IPS-NIHi7 (cell line): ENCODE measurements at regions not wholly inside any gene's neighbourhood (a gene's known extent, or its start where the extent isn't known, plus 50 kb on each side); places are given as distances from the start of the nearest gene placed in this dataset.
"Not testable (repeated sequence)": the region's sequence is repeated elsewhere in the genome, so short reads cannot be mapped to it uniquely, and the experiment has no call there.

Source experiments
- DNase-seq: peaks from one replicate; pipeline ENCODE4 v3.0.0; 2012; ENCODE audit warnings: mixed read lengths; ENCODE audit errors: extremely low spot score

DNA sequence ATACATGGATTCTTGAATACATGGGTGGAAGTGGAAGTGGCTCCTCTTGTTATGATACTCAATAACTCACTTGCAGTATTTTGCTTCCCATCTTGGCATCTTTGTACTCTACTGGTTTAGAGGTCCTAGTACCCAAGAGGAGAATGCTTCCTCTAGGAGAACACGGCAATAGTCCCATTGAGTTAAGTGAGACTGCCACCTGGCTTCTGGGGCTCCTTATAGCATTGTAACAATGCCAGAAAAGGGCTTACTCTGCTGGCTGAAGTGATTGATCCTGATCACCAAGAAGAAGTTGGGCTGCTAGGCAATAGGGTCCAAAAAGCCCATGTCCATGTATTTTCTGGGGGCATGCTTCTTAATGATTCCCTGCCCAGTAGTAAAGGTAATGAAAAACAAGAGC, 627.6 kb upstream of the SGCD start:
- peak; percentile 31 for DNase-seq

DNA sequence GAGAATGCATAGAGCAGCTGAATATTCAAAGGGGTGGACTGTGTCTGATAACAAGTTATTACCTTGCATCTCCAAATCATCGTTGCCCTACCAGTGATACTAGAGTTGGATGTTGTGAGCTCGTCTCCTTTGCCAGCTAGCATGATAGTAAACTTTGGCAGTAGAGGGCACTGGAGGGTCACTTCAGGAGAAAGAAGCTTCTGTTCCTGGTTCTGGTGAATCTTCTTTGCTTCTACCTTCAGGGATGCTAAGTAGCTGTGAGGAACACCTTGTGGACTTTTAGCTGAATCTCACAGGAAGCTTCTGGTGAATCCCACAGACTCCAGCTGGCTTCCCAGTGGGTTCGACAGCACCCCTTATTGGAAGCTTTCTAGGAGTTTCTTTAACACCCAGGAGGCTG, 626.6 kb upstream of the SGCD start:
- peak; percentile 30 for DNase-seq

DNA sequence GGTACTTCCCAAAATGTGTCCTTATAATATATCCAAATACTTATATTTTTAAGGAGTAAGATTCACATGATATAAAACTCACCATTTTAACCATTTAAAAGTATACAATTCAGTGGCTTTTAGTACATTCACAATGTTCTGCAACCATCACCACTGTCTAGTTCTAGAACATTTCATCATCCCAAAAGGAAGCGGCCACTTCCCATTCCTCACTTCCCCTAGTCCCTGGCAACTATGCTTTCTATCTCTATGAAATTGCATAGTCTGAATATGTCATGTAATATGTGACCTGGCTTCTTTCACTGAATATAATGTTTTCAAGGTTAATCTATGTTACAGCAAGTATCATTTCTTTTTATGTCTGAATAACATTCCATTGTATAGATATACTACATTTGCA, 615.1 kb upstream of the SGCD start:
- DNase-seq = no peak

DNA sequence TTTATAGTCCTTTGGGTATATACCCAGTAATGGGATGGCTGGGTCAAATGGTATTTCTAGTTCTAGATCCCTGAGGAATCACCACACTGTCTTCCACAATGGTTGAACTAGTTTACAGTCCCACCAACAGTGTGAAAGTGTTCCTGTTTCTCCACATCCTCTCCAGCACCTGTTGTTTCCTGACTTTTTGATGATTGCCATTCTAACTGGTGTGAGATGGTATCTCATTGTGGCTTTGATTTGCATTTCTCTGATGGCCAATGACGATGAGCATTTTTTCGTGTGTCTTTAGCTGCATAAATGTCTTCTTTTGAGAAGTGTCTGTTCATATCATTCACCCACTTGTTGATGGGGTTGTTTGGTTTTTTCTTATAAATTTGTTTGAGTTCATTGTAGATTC, 612.5 kb upstream of the SGCD start:
- not testable (repeated sequence) for DNase-seq

DNA sequence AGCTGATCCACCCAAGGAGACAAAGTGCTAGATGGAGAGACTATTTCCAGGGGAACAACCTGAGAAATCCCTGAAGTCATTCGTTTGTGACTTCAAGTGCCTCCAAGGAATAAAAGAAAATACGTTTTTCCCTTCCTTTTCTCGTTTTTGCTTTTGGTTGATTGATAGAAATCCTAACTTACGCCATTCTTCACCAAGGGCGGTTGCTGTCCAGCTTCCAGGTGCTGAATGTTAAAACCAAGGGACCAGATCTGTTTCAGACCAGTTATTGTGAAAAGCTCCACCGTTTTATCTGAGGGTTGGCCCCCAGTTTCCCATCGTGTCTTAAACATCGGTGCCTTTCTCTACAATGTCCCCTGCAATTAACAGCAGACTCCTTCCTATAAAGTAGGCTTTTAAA, 600.7 kb upstream of the SGCD start:
- DNase-seq = peak; percentile 45

DNA sequence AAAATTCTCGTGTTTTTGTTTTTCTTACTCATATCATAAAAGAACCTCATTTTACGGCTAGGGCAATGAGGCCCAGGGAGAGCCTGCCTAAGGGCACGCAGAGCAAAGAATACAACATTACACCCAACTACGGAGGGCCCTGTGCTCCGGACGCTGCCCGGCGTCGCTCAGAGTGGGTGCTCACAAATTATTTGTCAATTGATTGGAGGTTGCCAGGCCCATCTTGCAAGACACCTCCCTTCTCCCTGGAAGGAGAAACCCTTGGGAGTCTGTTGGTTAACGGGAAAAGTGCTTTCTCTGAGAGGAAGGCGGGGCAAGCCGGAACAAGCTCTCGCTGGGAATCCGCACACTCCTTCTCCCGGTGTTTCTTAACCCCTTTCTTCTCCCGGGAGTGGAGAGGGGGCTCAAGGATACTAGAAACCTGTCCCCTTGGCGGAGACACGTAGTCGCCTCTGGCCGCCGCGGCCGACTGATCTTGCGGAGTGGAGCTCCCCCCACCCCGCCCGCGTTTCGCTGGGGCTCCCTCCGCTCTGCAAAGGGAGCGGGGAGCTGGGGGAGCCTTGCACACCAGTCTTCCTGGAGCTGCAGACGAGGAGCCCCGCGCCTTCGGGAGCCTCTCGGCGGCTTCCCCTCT, 599.3 kb upstream of the SGCD start:
- DNase-seq = peak; percentile 30

DNA sequence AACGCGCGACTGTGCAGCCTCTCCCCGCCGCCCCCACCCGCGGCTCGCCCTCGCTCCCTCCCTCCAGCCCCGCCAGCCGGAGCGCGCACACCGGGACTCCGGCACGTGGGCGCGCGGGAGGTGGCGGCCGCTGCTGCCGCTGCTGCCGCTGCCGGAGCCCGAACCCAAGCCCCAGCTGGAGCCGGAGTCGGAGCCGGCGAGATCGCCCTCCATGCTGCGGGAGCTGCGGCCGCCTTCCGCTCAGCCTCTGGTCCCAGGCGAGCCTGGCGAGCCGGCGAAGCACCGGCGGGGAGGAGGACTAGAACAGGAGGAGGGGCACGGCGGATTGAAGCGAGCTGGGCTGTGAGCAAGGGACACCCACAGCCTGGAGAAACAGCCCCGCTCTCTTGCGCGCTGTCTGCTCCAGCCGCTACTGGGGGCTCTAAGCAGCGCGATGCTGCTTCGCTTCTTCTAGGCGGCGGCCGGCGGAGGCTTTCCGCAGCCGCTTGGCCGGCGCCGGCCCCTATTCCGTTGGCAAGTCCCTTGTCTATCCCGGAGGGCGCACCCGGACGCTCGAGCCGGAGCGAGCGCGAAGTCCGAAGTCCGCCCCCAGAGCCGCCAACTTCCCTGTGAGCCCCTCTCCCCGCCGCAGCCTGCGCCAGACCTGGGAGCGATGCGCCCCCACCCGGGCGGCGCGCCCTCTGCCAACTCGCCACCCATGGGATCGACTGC, 598.7 kb upstream of the SGCD start:
- peak; percentile 67 for DNase-seq

DNA sequence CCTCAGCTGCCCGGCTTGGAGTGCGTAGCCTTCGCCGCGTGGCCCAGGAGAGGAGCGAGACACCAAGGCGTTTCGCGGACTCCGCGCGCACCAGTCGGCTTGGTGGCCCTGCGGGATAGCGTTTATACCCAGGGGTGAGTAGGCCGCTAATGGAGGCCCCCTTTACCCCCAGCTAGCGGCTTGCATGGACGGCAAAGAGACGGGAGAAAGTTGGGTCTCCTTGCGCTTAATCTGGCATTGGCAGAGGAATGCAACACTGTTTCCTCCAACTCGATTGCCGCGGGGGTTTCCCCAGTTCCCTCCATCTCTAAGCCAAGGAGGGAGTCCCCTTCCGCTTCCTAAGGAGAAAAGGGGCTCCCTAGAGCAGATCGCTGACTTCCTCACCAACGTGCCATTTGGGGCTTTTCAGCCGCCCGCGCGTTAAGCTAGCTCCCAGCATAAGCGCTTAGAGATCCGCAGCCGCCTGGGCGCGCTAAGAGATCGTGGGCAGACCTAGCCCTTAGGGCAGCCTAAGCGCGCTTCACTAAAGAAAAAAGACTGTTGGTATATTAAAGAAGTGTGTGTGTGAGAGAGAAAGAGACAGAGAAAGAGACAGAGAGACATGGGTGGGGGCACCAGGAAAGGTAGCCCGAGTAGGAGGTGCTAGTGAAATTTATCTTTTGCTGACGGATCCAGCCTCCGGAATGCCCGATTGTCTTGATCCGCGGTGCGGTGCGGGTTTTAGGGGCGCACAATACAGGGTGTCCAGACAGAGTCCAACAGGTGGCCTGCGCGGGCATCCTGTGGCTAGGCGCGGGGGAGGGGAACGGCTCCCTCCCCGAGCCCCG, 597.9 kb upstream of the SGCD start:
- peak; percentile 53 for DNase-seq

DNA sequence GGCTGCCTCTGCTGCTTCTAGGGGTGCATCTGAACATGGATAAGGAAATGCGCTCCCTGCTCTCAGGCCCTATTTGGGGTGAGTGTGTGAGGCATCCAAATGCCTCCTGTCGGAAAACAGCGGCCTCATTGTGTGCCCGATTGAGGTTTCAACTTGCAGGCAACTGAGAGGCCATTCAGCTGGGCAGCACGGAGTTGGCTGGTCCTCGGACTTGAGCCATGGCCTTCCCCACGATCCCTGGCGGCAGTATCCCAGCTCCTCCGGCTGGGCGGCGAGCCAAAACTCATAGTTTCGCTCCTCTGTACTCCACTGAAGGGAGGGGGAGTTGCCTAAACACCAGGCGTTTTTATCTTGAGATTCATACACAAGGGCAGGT, 597.3 kb upstream of the SGCD start:
- DNase-seq = peak; percentile 29

DNA sequence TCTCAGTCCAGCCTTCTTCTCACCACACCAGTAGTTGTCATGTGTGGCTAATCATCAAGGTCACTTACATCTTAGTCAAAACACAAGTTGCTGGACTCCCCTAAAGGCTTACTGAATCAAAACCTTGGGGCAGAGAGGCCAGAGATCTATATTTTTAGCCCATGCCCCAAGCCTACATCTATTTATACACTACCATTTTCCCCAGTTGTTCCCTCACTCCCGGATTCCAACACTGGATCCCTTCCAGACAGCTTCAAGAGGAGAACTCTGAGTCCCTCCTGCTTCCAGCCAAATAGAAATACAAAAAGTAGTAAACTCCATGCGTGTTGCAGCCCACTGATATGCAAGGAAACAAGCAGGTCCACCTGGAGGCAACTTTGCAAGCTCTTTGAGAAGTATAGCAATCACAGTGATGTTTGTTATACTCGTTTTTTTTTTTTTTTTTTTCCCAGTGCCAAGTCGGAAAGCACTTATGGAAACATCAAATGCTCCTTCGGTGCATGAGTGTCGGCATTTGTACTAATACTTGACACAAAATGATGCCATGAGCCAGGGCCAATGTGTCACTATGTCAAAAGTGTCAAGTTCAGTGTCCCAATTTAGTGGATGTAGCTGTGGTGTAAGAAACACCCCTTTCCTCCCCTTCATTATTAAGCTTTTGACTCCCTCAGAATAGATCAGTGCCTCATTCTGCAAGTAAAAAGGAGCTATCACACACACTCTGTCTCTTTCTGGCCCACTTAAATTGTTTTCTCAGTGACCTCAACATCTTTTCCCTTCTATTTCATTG, 594.2 kb upstream of the SGCD start:
- DNase-seq = no peak

DNA sequence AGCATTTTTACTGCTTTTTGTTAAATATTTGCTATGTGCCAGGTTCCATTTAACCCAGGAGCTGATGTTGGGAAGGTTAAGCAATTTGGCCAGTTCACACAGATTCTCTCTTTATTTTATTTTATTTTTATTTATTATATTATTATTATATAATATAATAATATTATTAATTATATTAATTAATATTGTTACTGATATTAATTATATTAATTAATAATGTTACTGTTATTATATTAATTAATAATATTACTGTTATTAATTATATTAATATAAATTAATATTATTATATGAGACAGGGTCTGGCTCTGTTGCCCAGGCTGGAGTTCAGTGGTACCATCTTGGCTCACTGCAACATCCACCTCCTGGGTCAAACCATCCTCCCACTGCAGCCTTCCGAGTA, 593.0 kb upstream of the SGCD start:
- no peak for DNase-seq

DNA sequence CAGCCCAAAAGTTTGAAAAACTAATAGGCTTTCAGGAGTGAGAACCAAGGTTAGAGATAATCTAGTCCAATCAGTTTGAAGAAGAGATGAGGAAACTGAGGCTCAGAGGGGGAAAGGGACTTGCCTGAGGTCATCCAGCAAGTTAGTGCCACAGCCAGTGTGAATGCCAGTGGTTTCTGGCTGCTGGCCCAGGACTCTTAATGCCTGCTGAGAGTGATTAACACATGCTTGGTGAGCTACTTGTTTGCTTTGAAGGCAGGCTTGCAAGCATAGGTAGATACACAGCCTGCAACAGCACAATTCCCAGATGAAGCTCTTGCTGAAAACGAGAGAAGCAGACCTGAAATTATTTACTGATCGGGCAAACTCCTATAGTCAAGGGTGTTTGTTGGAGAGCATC, 591.6 kb upstream of the SGCD start:
- peak; percentile 33 for DNase-seq

DNA sequence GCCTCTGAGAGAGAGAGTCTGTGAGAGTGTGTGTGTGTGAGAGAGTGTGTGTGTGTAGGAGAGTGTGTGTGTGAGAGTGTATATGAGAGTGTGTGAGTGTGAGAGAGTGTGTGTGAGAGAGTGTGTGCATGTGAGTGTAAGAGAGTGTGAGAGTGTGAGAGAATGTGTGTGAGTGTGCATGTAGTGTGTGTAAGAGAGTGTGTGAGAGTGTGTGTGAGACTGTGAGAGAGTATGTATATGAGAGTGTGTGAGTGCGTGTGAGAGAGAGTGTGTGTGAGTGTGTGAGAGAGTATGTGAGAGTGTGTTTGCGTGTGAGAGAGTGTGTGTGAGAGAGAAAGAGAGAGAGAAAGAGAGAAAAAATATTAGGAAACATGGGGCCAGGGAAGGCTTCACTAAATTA, 588.3 kb upstream of the SGCD start:
- no peak for DNase-seq

DNA sequence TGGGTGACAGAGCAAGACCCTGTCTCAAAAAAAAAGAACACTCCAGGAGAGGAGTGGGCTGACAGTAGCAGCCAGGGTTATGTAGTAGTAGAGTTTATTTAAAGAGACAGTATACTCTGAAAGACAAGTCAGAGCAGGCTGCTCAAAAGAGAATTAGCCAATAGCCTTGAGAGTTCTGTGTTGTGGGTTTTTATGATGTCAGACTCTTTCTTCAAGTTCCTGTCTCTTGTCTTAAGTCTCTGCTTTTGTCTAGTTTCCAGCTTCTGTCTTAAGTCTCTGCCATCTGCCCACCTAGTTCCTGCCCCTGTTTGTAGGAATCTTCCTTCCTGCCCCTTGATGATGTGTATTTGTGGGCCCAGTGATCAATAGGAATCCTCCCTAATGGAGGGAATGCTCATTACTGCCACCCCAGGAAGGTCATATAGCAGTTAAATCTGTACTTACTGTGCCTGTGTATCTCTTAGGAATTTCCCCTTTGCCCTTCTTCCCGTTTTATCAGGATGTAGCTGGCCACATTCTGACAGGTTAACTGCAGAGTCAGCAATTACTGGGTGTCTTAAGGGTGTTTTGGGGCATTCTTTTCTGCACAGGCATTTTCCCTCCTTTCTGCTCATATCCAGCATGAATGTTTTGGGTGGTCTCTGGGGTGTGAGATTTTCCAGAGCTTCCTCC, 580.5 kb upstream of the SGCD start:
- no peak for DNase-seq

DNA sequence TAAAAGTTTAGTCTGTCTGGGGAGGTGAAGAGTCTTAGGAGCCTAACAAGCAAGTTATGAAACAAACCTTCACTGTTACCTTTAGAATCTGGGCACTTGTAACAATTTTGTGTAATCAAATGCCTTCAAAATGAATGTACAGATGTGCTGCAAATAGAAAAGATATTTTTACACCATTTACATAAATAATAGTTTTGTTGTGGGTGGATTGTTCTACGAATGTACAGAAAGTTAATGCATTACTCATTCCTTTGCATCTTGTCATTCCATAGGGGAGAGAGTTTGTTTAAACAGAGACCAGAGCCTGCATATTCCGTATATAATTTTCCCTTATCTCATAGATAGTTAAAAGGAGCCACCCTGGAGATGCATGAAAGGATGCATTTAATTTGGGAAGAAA, 576.9 kb upstream of the SGCD start:
- DNase-seq = no peak

DNA sequence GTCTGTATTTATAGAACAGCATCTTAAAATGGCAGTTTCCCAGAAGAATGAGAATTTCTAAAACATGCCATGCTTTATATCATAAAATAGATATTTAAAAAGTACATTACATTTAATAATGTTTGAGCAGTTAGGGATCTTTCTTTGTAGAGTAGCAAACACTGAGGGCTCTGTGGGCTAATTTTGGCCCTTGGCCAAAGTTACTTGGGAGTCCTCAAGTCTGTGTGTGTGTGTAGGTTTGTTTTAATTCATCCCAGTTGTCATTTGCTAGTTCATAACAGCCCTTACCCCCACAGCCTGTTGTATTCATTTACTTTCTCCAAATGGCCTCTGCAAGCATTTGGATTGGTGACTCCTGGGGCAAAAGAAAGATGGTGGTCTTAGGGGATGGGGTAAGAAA, 576.4 kb upstream of the SGCD start:
- no peak for DNase-seq

DNA sequence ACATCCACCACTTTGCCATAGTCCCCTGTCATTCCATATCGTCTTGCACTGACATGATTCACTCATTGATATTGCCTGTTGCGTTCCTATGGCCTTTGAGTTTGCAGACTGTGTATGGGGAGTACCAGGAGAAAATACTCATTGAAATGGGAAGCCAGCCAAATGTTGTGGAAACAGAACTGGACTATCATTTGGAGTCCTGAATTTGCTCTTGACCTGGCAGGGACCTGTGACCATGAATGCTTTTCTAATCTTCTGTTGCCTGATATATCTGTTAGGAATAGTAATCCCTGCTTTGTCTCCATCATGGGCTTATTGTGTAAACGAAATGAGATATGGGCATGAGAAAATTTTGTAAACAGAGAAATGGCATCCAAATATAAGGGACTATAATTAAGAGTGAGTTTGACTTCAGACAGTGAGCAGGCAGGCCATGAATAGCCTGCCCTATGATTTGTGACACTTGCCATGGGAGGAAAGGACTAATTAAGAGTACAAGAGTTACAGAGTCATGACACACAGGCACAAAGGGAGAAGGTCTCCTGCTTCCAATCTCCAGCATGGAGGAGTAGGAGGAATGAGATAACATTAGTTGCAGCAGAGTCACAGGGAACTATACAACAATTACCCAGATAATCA, 572.9 kb upstream of the SGCD start:
- no peak for DNase-seq

DNA sequence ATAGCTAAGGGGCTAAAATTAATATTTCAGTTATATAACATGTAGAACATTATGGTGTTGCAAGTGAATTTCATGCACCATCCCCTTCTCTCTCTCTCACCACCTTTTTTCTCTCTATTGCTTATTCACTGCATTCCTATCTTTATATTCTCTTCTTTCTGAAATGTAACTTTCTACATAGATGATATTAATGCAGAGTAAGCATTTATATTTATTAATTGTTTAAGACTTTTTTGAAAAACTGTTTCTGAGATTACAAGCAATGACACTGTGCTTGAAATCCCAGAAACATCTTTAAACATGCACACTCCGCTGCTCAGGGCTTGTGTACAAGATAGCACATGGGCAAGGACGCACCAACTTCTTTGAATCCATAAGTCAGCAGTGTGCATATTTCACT, 567.7 kb upstream of the SGCD start:
- no peak for DNase-seq

DNA sequence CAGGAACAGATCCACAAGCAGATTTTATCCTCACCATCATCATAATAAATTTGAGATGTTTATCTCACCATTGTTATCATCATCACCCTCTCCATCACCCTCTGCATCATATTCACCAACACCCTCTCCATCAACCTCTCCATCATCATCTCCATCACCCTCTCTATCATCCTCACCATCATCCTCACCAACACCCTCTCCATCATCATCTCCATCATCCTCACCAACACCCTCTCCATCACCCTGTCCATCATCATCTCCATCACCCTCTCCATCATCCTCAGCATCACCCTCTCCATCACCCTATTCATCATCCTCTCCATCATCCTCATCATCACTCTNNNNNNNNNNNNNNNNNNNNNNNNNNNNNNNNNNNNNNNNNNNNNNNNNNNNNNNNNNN, 567.0 kb upstream of the SGCD start:
- DNase-seq = no peak

DNA sequence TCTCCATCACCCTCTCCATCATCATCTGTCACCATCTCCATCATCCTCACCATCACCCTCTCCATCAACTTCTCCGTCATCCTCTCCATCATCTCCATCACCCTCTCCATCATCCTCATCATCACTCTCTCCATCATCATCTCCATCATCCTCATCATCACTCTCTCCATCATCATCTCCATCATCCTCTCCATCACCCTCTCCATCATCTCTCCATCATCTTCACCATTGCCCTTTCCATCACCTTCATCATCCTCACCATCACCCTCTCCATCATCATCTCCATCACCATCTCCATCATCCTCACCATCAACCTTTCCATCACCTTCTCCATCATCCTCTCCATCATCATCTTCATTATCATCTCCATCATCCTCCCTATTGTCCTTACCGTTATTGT, 565.5 kb upstream of the SGCD start:
- no peak for DNase-seq

DNA sequence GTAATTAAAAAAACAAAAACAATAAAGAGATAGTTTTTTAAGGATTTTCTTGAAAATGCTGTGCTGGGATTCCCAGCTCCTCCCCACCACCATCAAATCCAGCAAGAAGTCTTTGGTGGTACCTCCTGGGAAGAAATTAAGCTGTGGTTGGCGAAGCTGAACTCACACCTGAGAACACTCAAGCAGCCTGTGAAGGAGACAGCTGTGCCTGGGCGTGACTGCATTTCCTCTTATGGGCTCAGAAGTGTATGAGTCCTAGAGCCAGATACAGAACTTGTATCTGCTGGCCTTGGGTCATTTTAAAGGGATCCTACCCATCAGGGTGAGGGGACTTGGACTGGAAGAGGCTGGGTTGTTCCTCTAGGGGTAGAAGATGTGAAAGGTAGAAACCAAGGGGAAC, 561.2 kb upstream of the SGCD start:
- DNase-seq = no peak
